ENCODE measurements at regions not wholly inside any gene's neighbourhood (a gene's known extent, or its start where the extent isn't known, plus 50 kb on each side); places are given as distances from the start of the nearest gene placed in this dataset.

DNA sequence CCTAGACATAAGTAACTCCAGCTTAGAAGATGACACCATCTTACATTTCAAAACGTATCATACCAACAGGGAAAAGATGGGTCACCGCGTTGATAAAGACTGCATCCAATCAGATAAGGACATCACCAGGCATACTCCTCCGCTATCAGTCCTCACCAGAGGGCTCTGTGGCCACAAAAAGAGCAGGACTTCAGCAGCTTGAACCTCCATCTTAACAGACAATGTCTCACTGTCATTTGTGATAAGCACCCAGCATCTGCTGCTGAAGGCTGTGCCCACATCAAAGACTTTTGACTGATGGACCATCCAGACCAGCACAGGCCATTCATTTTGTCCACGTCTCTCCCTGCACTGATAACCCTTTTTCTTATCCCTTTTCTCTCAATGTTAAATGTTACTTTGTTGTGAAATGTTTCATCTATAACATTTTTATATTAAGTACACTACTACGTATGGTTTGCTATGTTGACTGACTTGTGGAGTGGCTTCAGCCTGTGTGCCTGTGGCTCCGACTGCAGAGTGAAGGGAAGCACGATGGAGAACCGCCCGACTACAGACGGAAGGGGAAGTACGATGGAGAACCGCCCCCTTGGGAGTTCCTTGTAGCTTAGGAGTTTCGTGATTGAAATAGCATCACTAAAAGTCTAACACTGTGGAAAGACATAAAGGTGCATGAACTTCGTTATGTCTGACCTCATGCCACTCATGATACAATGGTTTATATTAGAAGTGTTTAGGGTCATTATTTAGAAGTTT lies 595.4 kb upstream of the AGA start:
- ChIA-PET POLR2A (no interaction called here), CTCF (interaction anchor here (1.1 kb wide), 1 partner anchor 9 kb away, joined by 4 read pairs; no protein-coding TSS in a partner anchor), RAD21 (ENCODE audit: unreplicated experiment) (no interaction called here), SMC1A (ENCODE audit: uncharacterized antibody, unreplicated experiment) (no interaction called here)
- no peak overlapping the region for H3K4me3 ChIP-seq
- no TSS peak for BruUV-seq (replicated peaks)
- intact Hi-C loops (cut with micrococcal nuclease; ENCODE audit: unreplicated experiment) (no loop called here), in situ Hi-C loops (cut with MboI) (no loop called here)
- TF ChIP-seq ZNF622 (IDR thresholded peaks at IDR 0.05) (no peak), CTCF (IDR thresholded peaks at IDR 0.05 in 2 of 3, conservative IDR thresholded peaks at IDR 0.05 in 1 of 3; ENCODE audit: control insufficient read depth in 2 of 3, extremely low read depth in 1 of 3, insufficient read depth in 1 of 3, low read depth in 3 of 3, low read length in 3 of 3) (no peak), SREBF2 (IDR thresholded peaks at IDR 0.05; ENCODE audit: low read length) (no peak), TARDBP (IDR thresholded peaks at IDR 0.05; ENCODE audit: borderline replicate concordance) (no peak), CHD1 (IDR thresholded peaks at IDR 0.05; ENCODE audit: low read depth, low read length) (no peak), POLR2AphosphoS5 (IDR thresholded peaks at IDR 0.05; ENCODE audit: low read length) (no peak), JUNB (IDR thresholded peaks at IDR 0.05) (no peak), PAX8 (IDR thresholded peaks at IDR 0.05) (no peak), BHLHE40 (IDR thresholded peaks at IDR 0.05; ENCODE audit: borderline replicate concordance in 1 of 2, low read depth in 2 of 2, low read length in 1 of 2) (no peak), SPI1 (IDR thresholded peaks at IDR 0.05; ENCODE audit: borderline replicate concordance, insufficient read depth, low read depth, low read length) (no peak)
- TF ChIP-seq, protein P1, sequence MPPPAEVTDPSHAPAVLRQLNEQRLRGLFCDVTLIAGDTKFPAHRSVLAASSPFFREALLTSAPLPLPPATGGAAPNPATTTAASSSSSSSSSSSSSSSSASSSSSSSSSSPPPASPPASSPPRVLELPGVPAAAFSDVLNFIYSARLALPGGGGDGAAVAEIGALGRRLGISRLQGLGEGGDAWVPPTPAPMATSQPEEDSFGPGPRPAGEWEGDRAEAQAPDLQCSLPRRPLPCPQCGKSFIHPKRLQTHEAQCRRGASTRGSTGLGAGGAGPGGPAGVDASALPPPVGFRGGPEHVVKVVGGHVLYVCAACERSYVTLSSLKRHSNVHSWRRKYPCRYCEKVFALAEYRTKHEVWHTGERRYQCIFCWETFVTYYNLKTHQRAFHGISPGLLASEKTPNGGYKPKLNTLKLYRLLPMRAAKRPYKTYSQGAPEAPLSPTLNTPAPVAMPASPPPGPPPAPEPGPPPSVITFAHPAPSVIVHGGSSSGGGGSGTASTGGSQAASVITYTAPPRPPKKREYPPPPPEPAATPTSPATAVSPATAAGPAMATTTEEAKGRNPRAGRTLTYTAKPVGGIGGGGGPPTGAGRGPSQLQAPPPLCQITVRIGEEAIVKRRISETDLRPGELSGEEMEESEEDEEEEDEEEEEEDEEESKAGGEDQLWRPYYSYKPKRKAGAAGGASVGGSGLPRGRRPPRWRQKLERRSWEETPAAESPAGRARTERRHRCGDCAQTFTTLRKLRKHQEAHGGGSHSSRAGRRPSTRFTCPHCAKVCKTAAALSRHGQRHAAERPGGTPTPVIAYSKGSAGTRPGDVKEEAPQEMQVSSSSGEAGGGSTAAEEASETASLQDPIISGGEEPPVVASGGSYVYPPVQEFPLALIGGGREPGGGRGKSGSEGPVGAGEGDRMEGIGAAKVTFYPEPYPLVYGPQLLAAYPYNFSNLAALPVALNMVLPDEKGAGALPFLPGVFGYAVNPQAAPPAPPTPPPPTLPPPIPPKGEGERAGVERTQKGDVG (CRISPR knock-in tag; IDR thresholded peaks at IDR 0.05) = no peak
- H3K36me3 ChIP-seq (ENCODE audit: control insufficient read depth in 2 of 2, insufficient read depth in 2 of 2, low read length in 1 of 2) = no peaks in the 10 kb centered on the region
- FAIRE-seq = no peak
- WGBS (ENCODE audit: insufficient coverage, insufficient replicate concordance, low lambda C conversion rate, missing lambda C conversion rate) = 38% methylated on average over 15 of the region's 15 CpGs
- H3K4me2 ChIP-seq (ENCODE audit: control insufficient read depth, insufficient read depth) = no peak overlapping the region
- no peaks in the 10 kb centered on the region for H3K27me3 ChIP-seq (replicated peaks in 1 of 2; ENCODE audit: control insufficient read depth in 2 of 2, insufficient read depth in 2 of 2, low read length in 1 of 2)
- DNase-seq (ENCODE audit: low read depth, low spot score) = no peak
- no peaks in the 10 kb centered on the region for H4K20me1 ChIP-seq (ENCODE audit: control insufficient read depth, insufficient read depth)
- no peak overlapping the region for H3K9ac ChIP-seq (ENCODE audit: control insufficient read depth, insufficient read depth, low read length)
- no peaks in the 10 kb centered on the region for H3K4me1 ChIP-seq (ENCODE audit: control insufficient read depth, insufficient read depth, low read length)
- H2AFZ ChIP-seq (ENCODE audit: control insufficient read depth, low read depth, low read length) = no peak overlapping the region
- H3K79me2 ChIP-seq (ENCODE audit: control insufficient read depth, insufficient read depth, low read length) = no peaks in the 10 kb centered on the region
- H3K9me3 ChIP-seq (replicated peaks; ENCODE audit: control insufficient read depth, insufficient read depth, low read length) = no peaks in the 10 kb centered on the region
- no peak for ATAC-seq
- H3K27ac ChIP-seq (ENCODE audit: control insufficient read depth, insufficient read depth) = no peak overlapping the region

Measured in GM12878 (cell line).